Right lobe of liver (tissue), 6 donors: ENCODE measurements at regions not wholly inside any gene's neighbourhood (a gene's known extent, or its start where the extent isn't known, plus 50 kb on each side); places are given as distances from the start of the nearest gene placed in this dataset.

Experiments
- ATAC-seq, 4 donors: fragments of 200-7000 bp; cut with Tn5 transposase; one replicate each; pipeline ENCODE4 v1.9.1; 2020; ENCODE audit warnings: mild to moderate bottlenecking in 4 of 4, moderate library complexity in 4 of 4
- DNase-seq, 3 donors: peaks; one replicate each; pipeline ENCODE4 v3.0.0-alpha.2; 2020
- H3K27ac ChIP-seq, 3 donors: fragments of 200-600 bp; one replicate each; pipeline ENCODE4 v1.8.0; 2022
- H3K27me3 ChIP-seq, 2 donors: fragments of 200-600 bp; one replicate each; pipeline ENCODE4 v1.8.0; 2022
- H3K36me3 ChIP-seq, 4 donors: fragments of 200-600 bp; sonication (generic) in 1 of 4; one replicate each; pipeline versions ENCODE4 v1.5.1 to v1.8.0; 2017 to 2022; ENCODE audit warnings: control low read depth in 1 of 4
- H3K4me1 ChIP-seq, 4 donors: fragments of 200-600 bp; sonication (generic) in 1 of 4; one replicate each; pipeline versions ENCODE4 v1.5.1 to v1.8.0; 2017 to 2022; ENCODE audit warnings: control low read depth in 1 of 4
- H3K4me3 ChIP-seq, 3 donors: fragments of 200-600 bp; one replicate each; pipeline ENCODE4 v1.8.0; 2022
- H3K9me3 ChIP-seq, 4 donors: fragments of 200-600 bp; sonication (generic) in 1 of 4; one replicate each; pipeline versions ENCODE4 v1.5.1 to v1.8.0; 2017 to 2022; ENCODE audit warnings: control low read depth in 1 of 4
- POLR2A ChIP-seq: fragments of 450-650 bp; IDR thresholded peaks from one replicate; pipeline ENCODE4 v1.6.1; 2017; ENCODE audit warnings: antibody characterized with exemption, mild to moderate bottlenecking
- WGBS: methylation state at CpG from one replicate; pipeline ENCODE4 v1.1.6; 2018; ENCODE audit warnings: low coverage, low lambda C conversion rate; ENCODE audit not compliant: insufficient coverage; ENCODE audit errors: missing lambda C conversion rate; 5-methylcytosine and 5-hydroxymethylcytosine counted together
- intact Hi-C, 2 donors: fragments of 100-400 bp; cut with DNase I; formaldehyde crosslinking; loops; one replicate each; pipeline versions ENCODE4 v1.11.2 to v1.14.1; 2022
- TF ChIP-seq, protein P1 (sequence below), 4 donors: fragments of 200-600 bp in 3 of 4; fragments of 450-650 bp in 1 of 4; IDR thresholded peaks; one replicate each; pipeline versions ENCODE4 v1.5.1 to v1.8.0; 2016 to 2022; ENCODE audit warnings: antibody characterized with exemption in 4 of 4, mild to moderate bottlenecking in 2 of 4
- donor health status: DM: no; HTN: yes; CAD: no.
- donor health status: DM: no; HTN: no; CAD: no.
- donor health status: DM: no; HTN: no; CAD: no.
- donor health status: DM: no; HTN: yes; CAD: no.
- donor health status: DM: no; HTN: yes; CAD: no.

DNA sequence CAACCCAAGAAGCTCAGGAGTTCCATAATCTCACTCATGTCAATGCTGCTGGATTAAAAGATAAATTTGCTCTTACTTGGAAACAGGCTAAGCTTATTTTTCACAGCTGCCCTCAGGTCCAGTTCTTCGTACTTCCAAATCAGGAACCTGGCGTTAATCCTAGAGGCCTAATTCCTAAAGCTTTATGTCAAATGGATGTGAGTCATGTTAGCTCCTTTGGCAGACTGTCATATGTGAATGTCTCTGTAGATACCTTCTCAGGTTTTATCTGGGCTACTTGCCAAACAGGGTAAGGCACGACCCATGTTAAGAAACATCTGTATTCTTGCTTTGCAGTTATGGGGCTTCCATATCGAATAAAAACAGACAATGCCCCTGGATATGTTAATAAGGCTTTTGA lies 504.6 kb downstream of the ALG10 start:
- ATAC-seq (no peak), DNase-seq (no peak)
- H3K4me1 ChIP-seq: no peaks in the 10 kb centered on the region
- 37% methylated on average over 4 of the region's 4 CpGs for WGBS
- intact Hi-C loops: no loop called here
- TF ChIP-seq, protein P1, sequence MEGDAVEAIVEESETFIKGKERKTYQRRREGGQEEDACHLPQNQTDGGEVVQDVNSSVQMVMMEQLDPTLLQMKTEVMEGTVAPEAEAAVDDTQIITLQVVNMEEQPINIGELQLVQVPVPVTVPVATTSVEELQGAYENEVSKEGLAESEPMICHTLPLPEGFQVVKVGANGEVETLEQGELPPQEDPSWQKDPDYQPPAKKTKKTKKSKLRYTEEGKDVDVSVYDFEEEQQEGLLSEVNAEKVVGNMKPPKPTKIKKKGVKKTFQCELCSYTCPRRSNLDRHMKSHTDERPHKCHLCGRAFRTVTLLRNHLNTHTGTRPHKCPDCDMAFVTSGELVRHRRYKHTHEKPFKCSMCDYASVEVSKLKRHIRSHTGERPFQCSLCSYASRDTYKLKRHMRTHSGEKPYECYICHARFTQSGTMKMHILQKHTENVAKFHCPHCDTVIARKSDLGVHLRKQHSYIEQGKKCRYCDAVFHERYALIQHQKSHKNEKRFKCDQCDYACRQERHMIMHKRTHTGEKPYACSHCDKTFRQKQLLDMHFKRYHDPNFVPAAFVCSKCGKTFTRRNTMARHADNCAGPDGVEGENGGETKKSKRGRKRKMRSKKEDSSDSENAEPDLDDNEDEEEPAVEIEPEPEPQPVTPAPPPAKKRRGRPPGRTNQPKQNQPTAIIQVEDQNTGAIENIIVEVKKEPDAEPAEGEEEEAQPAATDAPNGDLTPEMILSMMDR (IDR thresholded peaks at IDR 0.05): no peak
- no peak for TF ChIP-seq POLR2A
- no peaks in the 10 kb centered on the region for H3K36me3 ChIP-seq
- no peaks in the 10 kb centered on the region for H3K27me3 ChIP-seq
- H3K9me3 ChIP-seq: peaks cover 0 to 6% (median 0%) of the 10 kb centered on the region in 4 donors
- H3K4me3 ChIP-seq: no peak overlapping the region
- H3K27ac ChIP-seq: no peak overlapping the region

DNA sequence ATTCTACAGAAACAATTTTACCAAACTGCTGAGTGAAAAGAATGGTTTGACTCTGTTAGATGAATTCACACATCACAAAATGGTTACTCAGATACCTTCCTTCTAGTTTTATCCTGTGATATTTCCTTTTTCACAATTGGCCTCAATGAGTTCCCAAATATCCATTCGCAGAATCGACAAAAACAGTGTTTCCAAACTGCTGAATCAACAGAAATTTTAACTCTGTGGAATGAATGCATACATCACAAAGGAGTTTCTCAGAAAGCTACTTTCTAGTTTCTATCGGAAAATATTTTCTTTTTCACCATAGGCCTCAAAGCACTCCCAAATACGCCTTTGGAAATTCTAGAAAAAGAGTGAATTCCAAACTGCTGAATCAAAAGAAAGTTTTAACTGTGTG lies 525.0 kb downstream of the ALG10 start:
- WGBS: 68% methylated on average over 4 of the region's 4 CpGs
- no peaks in the 10 kb centered on the region for H3K4me1 ChIP-seq
- H3K36me3 ChIP-seq: no peaks in the 10 kb centered on the region
- no peak for DNase-seq
- no peak overlapping the region for H3K27ac ChIP-seq
- no peaks in the 10 kb centered on the region for H3K27me3 ChIP-seq
- ATAC-seq: no peak
- TF ChIP-seq, protein P1 (IDR thresholded peaks at IDR 0.05): no peak
- no peak for TF ChIP-seq POLR2A
- intact Hi-C loops: no loop called here
- H3K9me3 ChIP-seq: peaks cover 0 to 32% (median 1%) of the 10 kb centered on the region in 4 donors
- no peak overlapping the region for H3K4me3 ChIP-seq

- 49% methylated on average over 4 of the region's 4 CpGs for whole genome bisulfite sequencing
Measured at GRCh38 chr12:34591966-34592365, 569.7 kb downstream of the ALG10 start.

GRCh38 chr12:34595749-34596733 lies 573.7 kb downstream of the ALG10 start:
- no peak overlapping the region for H3K4me3 ChIP-seq
- H3K9me3 ChIP-seq: peaks cover 0 to 35% (median 5%) of the 10 kb centered on the region in 4 donors
- no peaks in the 10 kb centered on the region for H3K4me1 ChIP-seq
- H3K27ac ChIP-seq: no peak overlapping the region
- no peaks in the 10 kb centered on the region for H3K27me3 ChIP-seq
- DNase-seq (peak; percentile 5 to 33 (median 14)), ATAC-seq (no peak)
- 49% methylated on average over 15 of the region's 19 CpGs for WGBS
- H3K36me3 ChIP-seq: no peaks in the 10 kb centered on the region
- TF ChIP-seq, protein P1 (IDR thresholded peaks at IDR 0.05): no peak
- no peak for TF ChIP-seq POLR2A
- intact Hi-C loops: no loop called here

More at GRCh38 chr12:34591966-34592365, 569.7 kb downstream of the ALG10 start:
- H3K27ac ChIP-seq: no peak overlapping the region
- intact Hi-C loops: no loop called here
- DNase-seq (no peak), ATAC-seq (no peak)
- peaks cover 0 to 56% (median 9%) of the 10 kb centered on the region in 4 donors for H3K9me3 ChIP-seq
- H3K4me1 ChIP-seq: no peaks in the 10 kb centered on the region
- no peaks in the 10 kb centered on the region for H3K27me3 ChIP-seq
- H3K36me3 ChIP-seq: no peaks in the 10 kb centered on the region
- no peak overlapping the region for H3K4me3 ChIP-seq
- no peak for TF ChIP-seq POLR2A
- TF ChIP-seq, protein P1 (IDR thresholded peaks at IDR 0.05): no peak
